ENCODE measurements at regions not wholly inside any gene's neighbourhood (a gene's known extent, or its start where the extent isn't known, plus 50 kb on each side); places are given as distances from the start of the nearest gene placed in this dataset.

- DNase-seq (ENCODE audit: low read depth): peak; percentile 78
- no peak overlapping the region for H3K4me3 ChIP-seq (ENCODE audit: low read depth, low read length)
- TF ChIP-seq CTCF (IDR thresholded peaks at IDR 0.05; ENCODE audit: low read depth, low read length, missing control alignments): peak; percentile 75
- in situ Hi-C loops (cut with HindIII; ENCODE audit: low sequenced_read_pairs): no loop called here
These were observed 384.4 kb downstream of the RAPGEF2 start for GRCh38 chr4:159487284-159487747.

- no peak for DNase-seq (ENCODE audit: low read depth)
- TF ChIP-seq CTCF (IDR thresholded peaks at IDR 0.05; ENCODE audit: low read depth, low read length, missing control alignments): no peak
- in situ Hi-C loops (cut with HindIII; ENCODE audit: low sequenced_read_pairs): no loop called here
- H3K4me3 ChIP-seq (ENCODE audit: low read depth, low read length): no peak overlapping the region
These were observed 386.8 kb downstream of the RAPGEF2 start for GRCh38 chr4:159489646-159490045.

DNA sequence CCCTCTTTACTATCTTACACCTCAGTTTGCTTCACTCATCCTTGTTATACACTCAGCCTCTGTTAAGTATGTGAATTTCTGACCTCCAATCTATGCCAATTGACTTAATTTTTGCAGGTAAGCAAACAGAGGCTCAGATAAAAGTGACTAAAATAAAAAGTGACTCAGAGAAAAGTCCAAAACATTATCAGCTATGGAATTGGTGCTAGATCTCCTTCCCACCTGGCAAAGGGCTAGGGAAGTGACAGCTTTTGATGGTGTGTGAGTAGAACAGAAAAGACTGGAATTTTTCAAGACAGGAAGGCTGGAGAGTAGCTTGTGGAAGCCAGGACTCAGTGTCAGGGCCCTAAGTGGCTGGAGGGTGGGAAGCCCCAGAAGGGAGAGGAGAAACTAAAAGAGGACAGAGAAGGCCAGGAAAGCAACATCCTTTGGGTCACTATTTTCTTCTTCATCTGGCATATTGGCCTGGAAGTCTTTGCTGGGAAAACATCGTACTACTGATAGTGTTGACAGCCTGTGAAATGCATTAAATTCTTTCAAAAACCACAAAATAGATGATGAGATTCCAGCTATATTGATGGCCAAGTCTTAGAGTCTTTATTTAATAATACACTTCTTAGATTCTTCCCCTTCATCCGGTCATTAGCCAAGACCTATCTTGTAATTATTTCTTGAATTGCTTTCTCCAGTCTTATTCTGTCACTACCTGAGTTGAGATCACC lies 392.8 kb downstream of the RAPGEF2 start:
- in situ Hi-C loops (cut with HindIII; ENCODE audit: low sequenced_read_pairs): no loop called here

GRCh38 chr4:159496248-159496647 lies 393.4 kb downstream of the RAPGEF2 start:
- TF ChIP-seq CTCF (IDR thresholded peaks at IDR 0.05; ENCODE audit: low read depth, low read length, missing control alignments): no peak
- in situ Hi-C loops (cut with HindIII; ENCODE audit: low sequenced_read_pairs): no loop called here
- no peak overlapping the region for H3K4me3 ChIP-seq (ENCODE audit: low read depth, low read length)
- no peak for DNase-seq (ENCODE audit: low read depth)

More for the DNA sequence above, 392.8 kb downstream of the RAPGEF2 start:
- no peak for DNase-seq (ENCODE audit: low read depth)
- H3K4me3 ChIP-seq (ENCODE audit: low read depth, low read length): no peak overlapping the region
- TF ChIP-seq CTCF (IDR thresholded peaks at IDR 0.05; ENCODE audit: low read depth, low read length, missing control alignments): no peak

GRCh38 chr4:159497936-159498335 lies 395.1 kb downstream of the RAPGEF2 start:
- no peak overlapping the region for H3K4me3 ChIP-seq (ENCODE audit: low read depth, low read length)
- no peak for DNase-seq (ENCODE audit: low read depth)
- in situ Hi-C loops (cut with HindIII; ENCODE audit: low sequenced_read_pairs): no loop called here
- TF ChIP-seq CTCF (IDR thresholded peaks at IDR 0.05; ENCODE audit: low read depth, low read length, missing control alignments): no peak

GRCh38 chr4:159498446-159499115 lies 395.7 kb downstream of the RAPGEF2 start:
- no peak overlapping the region for H3K4me3 ChIP-seq (ENCODE audit: low read depth, low read length)
- DNase-seq (ENCODE audit: low read depth): no peak
- no peak for TF ChIP-seq CTCF (IDR thresholded peaks at IDR 0.05; ENCODE audit: low read depth, low read length, missing control alignments)
- in situ Hi-C loops (cut with HindIII; ENCODE audit: low sequenced_read_pairs): no loop called here

All from astrocyte of the cerebellum (primary cell).